T47D (cell line): ENCODE measurements at regions not wholly inside any gene's neighbourhood (a gene's known extent, or its start where the extent isn't known, plus 50 kb on each side); places are given as distances from the start of the nearest gene placed in this dataset.

Experiments used
- DNase-seq, 2 experiments: peaks; one replicate each; pipeline versions ENCODE4 v3.0.0 to v3.0.0-alpha.2; 2011 to 2012; ENCODE audit warnings: low read depth in 1 of 2, low spot score in 1 of 2
- JUND ChIP-seq: IDR thresholded peaks from 2 replicates; pipeline ENCODE4 v1.6.1; 2012; ENCODE audit warnings: low read depth
- in situ Hi-C: cut with HindIII; loops from 2 replicates; pipeline ENCODE4 v1.10.0; 2016; ENCODE audit warnings: low sequenced_read_pairs, low pct_unique_long_range_greater_than_20kb

DNA sequence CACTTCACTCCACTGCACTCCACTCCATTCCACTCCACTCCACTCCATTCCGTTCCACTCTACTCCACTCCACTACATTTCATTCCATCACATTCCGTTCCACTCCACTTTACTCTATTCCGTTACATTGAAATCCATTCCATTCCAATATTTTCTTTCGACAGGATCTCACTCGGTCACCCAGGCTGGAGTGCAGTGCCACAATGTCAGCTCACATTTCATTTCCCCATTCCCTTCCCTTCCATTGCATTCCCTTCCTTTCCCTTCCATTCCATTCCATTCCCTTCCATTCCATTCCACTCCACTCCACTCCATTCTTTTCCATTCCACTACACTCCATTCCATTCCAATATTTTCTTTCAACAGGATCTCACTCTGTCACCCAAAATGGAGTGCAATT, 1407.6 kb upstream of the USP9Y start:
- no peak for TF ChIP-seq JUND
- DNase-seq, result no peak
- in situ Hi-C loops, result no loop called here

DNA sequence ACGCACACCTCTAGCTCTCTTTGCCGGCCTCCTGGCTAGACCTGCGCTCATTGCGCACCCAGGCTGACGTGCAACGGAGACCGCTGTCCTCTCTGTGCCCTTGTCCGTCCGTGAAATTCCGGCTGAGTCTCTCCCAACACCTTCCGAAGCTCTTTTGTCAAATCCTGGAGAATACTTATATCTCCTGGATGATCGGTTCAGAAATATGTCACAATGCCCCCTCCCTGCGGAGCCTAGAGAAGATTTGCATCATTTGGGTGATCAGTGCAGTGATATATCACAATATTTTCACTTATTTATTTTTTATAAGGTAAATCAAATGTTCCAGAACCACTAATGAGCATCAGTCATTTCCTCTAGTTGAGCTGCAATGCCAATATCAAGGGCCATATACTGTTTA, 1366.9 kb upstream of the USP9Y start:
- TF ChIP-seq JUND, result no peak
- peak in 1 of 2 experiments; percentile 6 for DNase-seq
- in situ Hi-C loops, result no loop called here
